ENCODE measurements at regions not wholly inside any gene's neighbourhood (a gene's known extent, or its start where the extent isn't known, plus 50 kb on each side); places are given as distances from the start of the nearest gene placed in this dataset.

- Histone ChIP-seq H3K4me1 (ENCODE audit: control insufficient read depth, insufficient read depth, low read length) (no peaks in the 10 kb centered on the region), H3K9me1 (ENCODE audit: insufficient read depth, low read length) (no peaks in the 10 kb centered on the region), H2BK120ac (ENCODE audit: low read depth, low read length) (no peak overlapping the region), H3K18ac (ENCODE audit: low read depth, low read length) (no peak overlapping the region), H4K8ac (ENCODE audit: low read depth in 2 of 2, low read length in 2 of 2) (no peak overlapping the region), H2BK20ac (ENCODE audit: low read depth, low read length) (no peak overlapping the region), H3K36me3 (ENCODE audit: control insufficient read depth, insufficient read depth, low read length) (no peaks in the 10 kb centered on the region), H3K56ac (ENCODE audit: extremely low read depth, insufficient read depth, low read length) (no peak overlapping the region), H3K4me2 (ENCODE audit: low read depth, low read length) (no peak overlapping the region), H3K79me1 (ENCODE audit: low read depth in 1 of 2, low read length in 2 of 2) (no peaks in the 10 kb centered on the region), H3K27ac (ENCODE audit: insufficient read depth, low read length) (no peak overlapping the region), H4K91ac (ENCODE audit: insufficient read depth, low read depth, low read length) (no peak overlapping the region), H2AK5ac (ENCODE audit: low read depth, low read length) (no peak overlapping the region), H2AK9ac (replicated peaks; ENCODE audit: low read depth, low read length, poor library complexity) (no peak overlapping the region), H4K5ac (ENCODE audit: low read depth, low read length) (no peak overlapping the region), H3K9ac (ENCODE audit: low read depth, low read length) (no peak overlapping the region), H3K14ac (replicated peaks; ENCODE audit: low read depth, low read length) (no peak overlapping the region), H2BK15ac (ENCODE audit: low read depth, low read length) (no peak overlapping the region), H2AFZ (replicated peaks; ENCODE audit: low read length, poor library complexity) (no peak overlapping the region), H3K4me3 (ENCODE audit: insufficient read depth, low read depth, low read length) (no peak overlapping the region), H4K20me1 (ENCODE audit: insufficient read depth, low read length) (no peaks in the 10 kb centered on the region), H2BK5ac (ENCODE audit: low read depth, low read length, poor library complexity, severe bottlenecking) (no peak overlapping the region), H3K23ac (ENCODE audit: low read depth, low read length) (no peak overlapping the region), H3K4ac (ENCODE audit: low read depth, low read length) (no peak overlapping the region), H3K27me3 (ENCODE audit: control insufficient read depth, insufficient read depth, low read length) (no peaks in the 10 kb centered on the region), H3K9me3 (ENCODE audit: control insufficient read depth, insufficient read depth, low read length) (peaks cover 6% of the 10 kb centered on the region)
- no CpG with 5 or more reads among the region's 1 CpG for WGBS, 2 experiments (ENCODE audit: extremely low coverage in 2 of 2, insufficient read length in 1 of 2)
- no peak for TF ChIP-seq ELK1 (IDR thresholded peaks at IDR 0.05; ENCODE audit: borderline replicate concordance, low read depth, low read length)
- no peak for TF ChIP-seq POLR2A (IDR thresholded peaks at IDR 0.05; ENCODE audit: low read depth, low read length)
- no peak for TF ChIP-seq CEBPB (IDR thresholded peaks at IDR 0.05; ENCODE audit: low read depth, low read length)
- TF ChIP-seq BHLHE40 (IDR thresholded peaks at IDR 0.05; ENCODE audit: low read depth, low read length), result no peak
- TF ChIP-seq CHD1 (IDR thresholded peaks at IDR 0.05; ENCODE audit: low read depth, low read length), result no peak
- TF ChIP-seq SMC3 (IDR thresholded peaks at IDR 0.05; ENCODE audit: low read depth, low read length), result no peak
- ATAC-seq (ENCODE audit: low read depth) (no peak), DNase-seq (no peak)
- BruUV-seq (replicated peaks), result no TSS peak
- in situ Hi-C loops (cut with MboI; ENCODE audit: low sequenced_read_pairs) (no loop called here), dilution Hi-C loops (cut with HindIII; ENCODE audit: low sequenced_read_pairs, unreplicated experiment) (no loop called here), intact Hi-C loops (cut with micrococcal nuclease) (no loop called here)
- POLR2A ChIA-PET (ENCODE audit: unreplicated experiment), result no interaction called here
- CTCF ChIA-PET, result no interaction called here
Observed at GRCh38 chr10:81680359-81680758, 194.6 kb upstream of the NRG3 start.

Measured in IMR-90 (cell line).